K562 (cell line): ENCODE measurements at regions not wholly inside any gene's neighbourhood (a gene's known extent, or its start where the extent isn't known, plus 50 kb on each side); places are given as distances from the start of the nearest gene placed in this dataset.

Experiments
- ATAC-seq: fragments of 200-7000 bp; cut with Tn5 transposase; 3 replicates; pipeline ENCODE4 v1.9.1; 2020; ENCODE audit warnings: moderate library complexity
- BruUV-seq: library from RNA; stranded (reverse); fragments of 400-500 nt; replicated peaks from 2 replicates; lab custom pipeline; 2021; lab: Mats Ljungman, UMichigan
- CTCF ChIA-PET: fragments of 300-600 bp; formaldehyde crosslinking; extraction: SDS; loops from one replicate; lab custom pipeline; 2021; ENCODE audit warnings: low intra/inter-chr PET ratio; lab: Yijun Ruan, JAX
- POLR2A ChIA-PET: fragments of 300-600, 350-650 bp; sonication (Branson Sonifier 250); formaldehyde crosslinking; extraction: SDS; loops from one replicate; lab custom pipeline; 2021; ENCODE audit warnings: antibody characterized with exemption, inconsistent platforms; lab: Yijun Ruan, JAX
- DNase-seq, 4 experiments: peaks; one replicate each; pipeline versions ENCODE4 v3.0.0 to v3.0.0-alpha.2; 2011 to 2018; ENCODE audit warnings: low spot score in 3 of 4, mixed read lengths in 3 of 4; ENCODE audit errors: extremely low read depth in 1 of 4
- FAIRE-seq: peaks from 2 replicates; lab custom pipeline; 2011; peaks lifted over from hg19 to GRCh38; lab: Jason Lieb, UNC
- H2AFZ ChIP-seq: 2 replicates; pipeline ENCODE4 v1.6.0; 2011; ENCODE audit warnings: low read depth, low read length, control low read depth, inconsistent platforms
- H3K27ac ChIP-seq: fragments of 200-600 bp; 3 replicates; pipeline ENCODE4 v1.8.0; 2011; ENCODE audit warnings: low read depth, mild to moderate bottlenecking, control low read depth, inconsistent platforms, low read length, moderate library complexity, mixed read lengths; ENCODE audit errors: extremely low read depth
- H3K27me3 ChIP-seq, 2 experiments: fragments of 300-600 bp in 1 of 2; 2 replicates in 1 of 2; 3 replicates in 1 of 2; pipeline versions ENCODE4 v1.6.0 to v1.8.0; 2011; ENCODE audit warnings: inconsistent platforms in 2 of 2, low read length in 2 of 2, mild to moderate bottlenecking in 1 of 2, mixed read lengths in 1 of 2, moderate library complexity in 1 of 2; ENCODE audit not compliant: control insufficient read depth in 2 of 2, insufficient read depth in 2 of 2
- H3K36me3 ChIP-seq: fragments of 300-600 bp; 3 replicates; pipeline ENCODE4 v1.8.0; 2011; ENCODE audit warnings: mild to moderate bottlenecking, low read length, inconsistent platforms; ENCODE audit not compliant: control insufficient read depth, insufficient read depth
- H3K4me1 ChIP-seq, 2 experiments: fragments of 200-600 bp in 1 of 2; replicated peaks in 1 of 2; 2 replicates in 1 of 2; 3 replicates in 1 of 2; pipeline versions ENCODE4 v1.5.1 to v1.8.0; 2011; ENCODE audit warnings: inconsistent platforms in 2 of 2, low read length in 2 of 2, mild to moderate bottlenecking in 1 of 2, mixed read lengths in 1 of 2, moderate library complexity in 1 of 2; ENCODE audit not compliant: control insufficient read depth in 2 of 2, insufficient read depth in 2 of 2
- H3K4me2 ChIP-seq: 2 replicates; pipeline ENCODE4 v1.6.1; 2011; ENCODE audit warnings: low read length, control low read depth, inconsistent platforms, mixed read lengths; ENCODE audit not compliant: insufficient read depth
- H3K4me3 ChIP-seq: fragments of 200-600 bp; sonication (generic), shearing (Covaris generic); 2 replicates; pipeline ENCODE4 v1.5.1; 2016; ENCODE audit warnings: control low read depth, inconsistent platforms
- H3K79me2 ChIP-seq: fragments of 200-600 bp; 3 replicates; pipeline ENCODE4 v1.8.0; 2011; ENCODE audit warnings: low read length, inconsistent platforms; ENCODE audit not compliant: control insufficient read depth, insufficient read depth
- H3K9ac ChIP-seq, 2 experiments: 2 replicates each; pipeline versions ENCODE4 v1.6.0 to v1.6.1; 2011; ENCODE audit warnings: low read depth in 2 of 2, low read length in 2 of 2, control low read depth in 1 of 2, inconsistent platforms in 1 of 2, mild to moderate bottlenecking in 1 of 2, mixed read lengths in 1 of 2; ENCODE audit not compliant: insufficient read depth in 1 of 2
- H3K9me1 ChIP-seq: one replicate; pipeline ENCODE4 v1.6.0; 2011; ENCODE audit warnings: inconsistent platforms, mild to moderate bottlenecking, low read length, moderate library complexity; ENCODE audit not compliant: control insufficient read depth, insufficient read depth
- H3K9me3 ChIP-seq: replicated peaks from 2 replicates; pipeline ENCODE4 v1.5.1; 2011; ENCODE audit warnings: low read depth, low read length, inconsistent platforms; ENCODE audit not compliant: control insufficient read depth, insufficient read depth
- H4K20me1 ChIP-seq: replicated peaks from 2 replicates; pipeline ENCODE4 v1.6.1; 2011; ENCODE audit warnings: low read length, inconsistent platforms, mixed read lengths; ENCODE audit not compliant: control insufficient read depth, insufficient read depth
- ARHGAP35 ChIP-seq: fragments of 450-650 bp; IDR thresholded peaks from 2 replicates; pipeline ENCODE4 v1.6.1; 2018; ENCODE audit not compliant: partially characterized antibody
- CAMTA2 ChIP-seq: fragments of 250-450 bp; sonication (Bioruptor Pico); conservative IDR thresholded peaks from 2 replicates; pipeline ENCODE4 v1.5.1; 2022
- CEBPB ChIP-seq: fragments of 450-650 bp; IDR thresholded peaks from 2 replicates; pipeline ENCODE4 v1.6.1; 2016; ENCODE audit warnings: missing genetic modification characterization, missing compliant biosample characterization
- FOXA1 ChIP-seq: fragments of 450-650 bp; IDR thresholded peaks from 2 replicates; pipeline ENCODE4 v1.6.1; 2016; ENCODE audit warnings: mild to moderate bottlenecking, borderline replicate concordance
- KLF13 ChIP-seq: fragments of 450-650 bp; IDR thresholded peaks from 2 replicates; pipeline ENCODE4 v1.6.1; 2016; ENCODE audit warnings: missing genetic modification characterization, low read depth, mild to moderate bottlenecking, missing compliant biosample characterization, moderate library complexity, borderline replicate concordance
- SIX5 ChIP-seq, 2 experiments: IDR thresholded peaks; 2 replicates each; pipeline ENCODE4 v1.6.1; 2011; ENCODE audit warnings: low read length in 2 of 2, borderline replicate concordance in 1 of 2, low read depth in 1 of 2, mild to moderate bottlenecking in 1 of 2, moderate library complexity in 1 of 2; ENCODE audit not compliant: insufficient read depth in 1 of 2
- ZNF785 ChIP-seq: fragments of 250-450 bp; sonication (Bioruptor Pico); IDR thresholded peaks from 2 replicates; pipeline ENCODE4 v1.4.0; 2020; ENCODE audit warnings: mild to moderate bottlenecking
- WGBS: fragments of 100-300 bp; shearing (Covaris generic); methylation state at CpG from one replicate; pipeline ENCODE4 v1.1.6; 2016; ENCODE audit warnings: low coverage, mixed read lengths; ENCODE audit not compliant: insufficient coverage; ENCODE audit errors: missing lambda C conversion rate; 5-methylcytosine and 5-hydroxymethylcytosine counted together
- in situ Hi-C: fragments of 300-500 bp; cut with MboI; formaldehyde crosslinking; loops from 4 replicates; pipeline ENCODE4 v1.15.0; 2018; ENCODE audit warnings: inconsistent platforms, mixed read lengths
- intact Hi-C: fragments of 100-400 bp; cut with micrococcal nuclease; formaldehyde crosslinking; loops from 2 replicates; pipeline ENCODE4 v1.14.2; 2022
- TF ChIP-seq, protein P1 (sequence below): fragments of 450-650 bp; IDR thresholded peaks from 2 replicates; pipeline ENCODE4 v1.6.1; 2017; ENCODE audit warnings: antibody characterized with exemption
- TF ChIP-seq, protein P2 (sequence below): fragments of 450-650 bp; formaldehyde crosslinking; IDR thresholded peaks from 2 replicates; pipeline ENCODE4 v1.4.0; 2020; ENCODE audit warnings: mild to moderate bottlenecking, moderate library complexity
- TF ChIP-seq, protein P3 (sequence below), 2 experiments: fragments of 200-800 bp in 1 of 2; sonication (Bioruptor generic) in 1 of 2; sonication (generic) in 1 of 2; formaldehyde crosslinking in 1 of 2; IDR thresholded peaks in 1 of 2; conservative IDR thresholded peaks in 1 of 2; 2 replicates each; pipeline versions ENCODE4 v1.5.0 to v1.6.1; 2016 to 2020; ENCODE audit warnings: missing compliant biosample characterization in 1 of 2, missing genetic modification characterization in 1 of 2, missing genetic modification reagents in 1 of 2
- TF ChIP-seq, protein P4 (sequence below): fragments of 450-650 bp; IDR thresholded peaks from 2 replicates; pipeline ENCODE4 v1.6.1; 2016; ENCODE audit warnings: missing biosample characterization, missing genetic modification characterization
- TF ChIP-seq, protein P5 (sequence below): fragments of 250-450 bp; sonication (Bioruptor Pico); IDR thresholded peaks from 2 replicates; pipeline ENCODE4 v1.5.1; 2021; ENCODE audit warnings: mild to moderate bottlenecking
- TF ChIP-seq, protein P6 (sequence below), 2 experiments: fragments of 450-650 bp in 1 of 2; sonication (generic) in 1 of 2; formaldehyde crosslinking in 1 of 2; IDR thresholded peaks in 1 of 2; conservative IDR thresholded peaks in 1 of 2; 2 replicates each; pipeline versions ENCODE4 v1.6.1 to v1.8.1; 2016 to 2023; ENCODE audit warnings: mild to moderate bottlenecking in 2 of 2, moderate library complexity in 2 of 2, inconsistent platforms in 1 of 2, missing genetic modification reagents in 1 of 2

DNA sequence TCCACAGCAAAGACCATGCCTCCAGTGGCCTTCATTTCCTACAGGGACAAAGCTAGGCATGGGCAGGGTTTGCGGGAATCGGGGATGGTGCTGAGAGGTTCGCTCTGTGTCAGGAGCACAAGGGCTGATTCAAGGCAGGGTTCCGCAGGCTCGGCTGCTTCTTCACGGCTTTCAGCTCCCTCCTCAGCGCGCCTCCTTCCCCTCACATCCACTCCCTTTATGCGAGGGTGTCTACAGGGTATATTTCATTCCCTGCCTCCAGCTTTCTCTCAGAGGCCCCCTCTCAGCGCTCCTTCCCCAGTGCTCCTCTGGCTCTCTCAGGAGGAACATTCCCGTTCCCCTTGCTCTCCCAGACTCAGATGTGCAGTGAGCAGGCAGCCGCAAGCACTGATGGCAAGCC is 78.7 kb upstream of the ASB18 start:
- no peaks in the 10 kb centered on the region for H3K79me2 ChIP-seq
- intact Hi-C loops = no loop called here
- ATAC-seq = no peak
- H3K9me1 ChIP-seq = no peaks in the 10 kb centered on the region
- ChIA-PET POLR2A (no interaction called here), CTCF (no interaction called here)
- no peaks in the 10 kb centered on the region for H3K36me3 ChIP-seq
- peaks cover 0 to 28% of the 10 kb centered on the region in 2 experiments; a peak in 2 of 5 replicates for H3K27me3 ChIP-seq
- no peaks in the 10 kb centered on the region for H3K9me3 ChIP-seq
- H3K27ac ChIP-seq = no peak overlapping the region
- no peak for FAIRE-seq
- H3K4me2 ChIP-seq = no peak overlapping the region
- in situ Hi-C loops = loop anchor here (10.0 kb wide), 1 partner anchor 712 kb away; no protein-coding TSS in a partner anchor
- H3K9ac ChIP-seq = no peak overlapping the region
- 9% methylated on average over 11 of the region's 12 CpGs for WGBS
- no peak overlapping the region for H3K4me3 ChIP-seq
- no peaks in the 10 kb centered on the region for H4K20me1 ChIP-seq
- BruUV-seq = no TSS peak
- H2AFZ ChIP-seq = no peak overlapping the region
- no peaks in the 10 kb centered on the region for H3K4me1 ChIP-seq
- DNase-seq = no peak
- TF ChIP-seq, protein P1, sequence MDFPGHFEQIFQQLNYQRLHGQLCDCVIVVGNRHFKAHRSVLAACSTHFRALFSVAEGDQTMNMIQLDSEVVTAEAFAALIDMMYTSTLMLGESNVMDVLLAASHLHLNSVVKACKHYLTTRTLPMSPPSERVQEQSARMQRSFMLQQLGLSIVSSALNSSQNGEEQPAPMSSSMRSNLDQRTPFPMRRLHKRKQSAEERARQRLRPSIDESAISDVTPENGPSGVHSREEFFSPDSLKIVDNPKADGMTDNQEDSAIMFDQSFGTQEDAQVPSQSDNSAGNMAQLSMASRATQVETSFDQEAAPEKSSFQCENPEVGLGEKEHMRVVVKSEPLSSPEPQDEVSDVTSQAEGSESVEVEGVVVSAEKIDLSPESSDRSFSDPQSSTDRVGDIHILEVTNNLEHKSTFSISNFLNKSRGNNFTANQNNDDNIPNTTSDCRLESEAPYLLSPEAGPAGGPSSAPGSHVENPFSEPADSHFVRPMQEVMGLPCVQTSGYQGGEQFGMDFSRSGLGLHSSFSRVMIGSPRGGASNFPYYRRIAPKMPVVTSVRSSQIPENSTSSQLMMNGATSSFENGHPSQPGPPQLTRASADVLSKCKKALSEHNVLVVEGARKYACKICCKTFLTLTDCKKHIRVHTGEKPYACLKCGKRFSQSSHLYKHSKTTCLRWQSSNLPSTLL = no peak
- no peak for TF ChIP-seq ARHGAP35
- TF ChIP-seq CEBPB (tag) = no peak
- no peak for TF ChIP-seq FOXA1
- TF ChIP-seq, protein P2, sequence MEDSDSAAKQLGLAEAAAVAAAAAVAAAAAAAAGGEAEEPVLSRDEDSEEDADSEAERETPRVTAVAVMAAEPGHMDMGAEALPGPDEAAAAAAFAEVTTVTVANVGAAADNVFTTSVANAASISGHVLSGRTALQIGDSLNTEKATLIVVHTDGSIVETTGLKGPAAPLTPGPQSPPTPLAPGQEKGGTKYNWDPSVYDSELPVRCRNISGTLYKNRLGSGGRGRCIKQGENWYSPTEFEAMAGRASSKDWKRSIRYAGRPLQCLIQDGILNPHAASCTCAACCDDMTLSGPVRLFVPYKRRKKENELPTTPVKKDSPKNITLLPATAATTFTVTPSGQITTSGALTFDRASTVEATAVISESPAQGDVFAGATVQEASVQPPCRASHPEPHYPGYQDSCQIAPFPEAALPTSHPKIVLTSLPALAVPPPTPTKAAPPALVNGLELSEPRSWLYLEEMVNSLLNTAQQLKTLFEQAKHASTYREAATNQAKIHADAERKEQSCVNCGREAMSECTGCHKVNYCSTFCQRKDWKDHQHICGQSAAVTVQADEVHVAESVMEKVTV (CRISPR knock-in tag) = no peak
- no peak for TF ChIP-seq ZNF785 (CRISPR knock-in tag)
- TF ChIP-seq, protein P3, sequence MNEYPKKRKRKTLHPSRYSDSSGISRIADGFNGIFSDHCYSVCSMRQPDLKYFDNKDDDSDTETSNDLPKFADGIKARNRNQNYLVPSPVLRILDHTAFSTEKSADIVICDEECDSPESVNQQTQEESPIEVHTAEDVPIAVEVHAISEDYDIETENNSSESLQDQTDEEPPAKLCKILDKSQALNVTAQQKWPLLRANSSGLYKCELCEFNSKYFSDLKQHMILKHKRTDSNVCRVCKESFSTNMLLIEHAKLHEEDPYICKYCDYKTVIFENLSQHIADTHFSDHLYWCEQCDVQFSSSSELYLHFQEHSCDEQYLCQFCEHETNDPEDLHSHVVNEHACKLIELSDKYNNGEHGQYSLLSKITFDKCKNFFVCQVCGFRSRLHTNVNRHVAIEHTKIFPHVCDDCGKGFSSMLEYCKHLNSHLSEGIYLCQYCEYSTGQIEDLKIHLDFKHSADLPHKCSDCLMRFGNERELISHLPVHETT (CRISPR knock-in tag; conservative IDR thresholded peaks at IDR 0.05 in 1 of 2, IDR thresholded peaks at IDR 0.05 in 1 of 2) = no peak
- TF ChIP-seq, protein P4, sequence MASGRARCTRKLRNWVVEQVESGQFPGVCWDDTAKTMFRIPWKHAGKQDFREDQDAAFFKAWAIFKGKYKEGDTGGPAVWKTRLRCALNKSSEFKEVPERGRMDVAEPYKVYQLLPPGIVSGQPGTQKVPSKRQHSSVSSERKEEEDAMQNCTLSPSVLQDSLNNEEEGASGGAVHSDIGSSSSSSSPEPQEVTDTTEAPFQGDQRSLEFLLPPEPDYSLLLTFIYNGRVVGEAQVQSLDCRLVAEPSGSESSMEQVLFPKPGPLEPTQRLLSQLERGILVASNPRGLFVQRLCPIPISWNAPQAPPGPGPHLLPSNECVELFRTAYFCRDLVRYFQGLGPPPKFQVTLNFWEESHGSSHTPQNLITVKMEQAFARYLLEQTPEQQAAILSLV (tag) = no peak
- TF ChIP-seq, protein P5, sequence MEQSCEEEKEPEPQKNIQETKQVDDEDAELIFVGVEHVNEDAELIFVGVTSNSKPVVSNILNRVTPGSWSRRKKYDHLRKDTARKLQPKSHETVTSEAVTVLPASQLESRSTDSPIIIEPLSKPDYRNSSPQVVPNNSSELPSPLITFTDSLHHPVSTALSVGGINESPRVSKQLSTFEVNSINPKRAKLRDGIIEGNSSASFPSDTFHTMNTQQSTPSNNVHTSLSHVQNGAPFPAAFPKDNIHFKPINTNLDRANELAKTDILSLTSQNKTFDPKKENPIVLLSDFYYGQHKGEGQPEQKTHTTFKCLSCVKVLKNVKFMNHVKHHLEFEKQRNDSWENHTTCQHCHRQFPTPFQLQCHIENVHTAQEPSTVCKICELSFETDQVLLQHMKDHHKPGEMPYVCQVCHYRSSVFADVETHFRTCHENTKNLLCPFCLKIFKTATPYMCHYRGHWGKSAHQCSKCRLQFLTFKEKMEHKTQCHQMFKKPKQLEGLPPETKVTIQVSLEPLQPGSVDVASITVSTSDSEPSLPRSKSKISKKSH (CRISPR knock-in tag) = no peak
- TF ChIP-seq KLF13 (tag) = no peak
- no peak for TF ChIP-seq SIX5 (IDR thresholded peaks at IDR 0.05; ENCODE audit: borderline replicate concordance in 1 of 2, insufficient read depth in 1 of 2, low read depth in 1 of 2, low read length in 2 of 2)
- no peak for TF ChIP-seq CAMTA2 (CRISPR knock-in tag)
- TF ChIP-seq, protein P6, sequence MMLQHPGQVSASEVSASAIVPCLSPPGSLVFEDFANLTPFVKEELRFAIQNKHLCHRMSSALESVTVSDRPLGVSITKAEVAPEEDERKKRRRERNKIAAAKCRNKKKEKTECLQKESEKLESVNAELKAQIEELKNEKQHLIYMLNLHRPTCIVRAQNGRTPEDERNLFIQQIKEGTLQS (IDR thresholded peaks at IDR 0.05) = no peak
- TF ChIP-seq, protein P6 (CRISPR knock-in tag; conservative IDR thresholded peaks at IDR 0.05) = no peak
